NCI-H1436 (cell line): ENCODE measurements at regions not wholly inside any gene's neighbourhood (a gene's known extent, or its start where the extent isn't known, plus 50 kb on each side); places are given as distances from the start of the nearest gene placed in this dataset.
"Not testable (repeated sequence)": the region's sequence is repeated elsewhere in the genome, so short reads cannot be mapped to it uniquely, and the experiment has no call there.

Experiments used
- DNase-seq: peaks from one replicate; lab custom pipeline; 2025; lab: John Stamatoyannopoulos, UW

GRCh38 chr4:124426279-124426678, 286.3 kb downstream of the ANKRD50 start:
- DNase-seq, result no peak

GRCh38 chr4:124427095-124427767, 285.3 kb downstream of the ANKRD50 start:
- no peak for DNase-seq

- DNase-seq, result no peak
Measured at GRCh38 chr4:124428648-124429047, 283.9 kb downstream of the ANKRD50 start.

- DNase-seq, result no peak
Measured at GRCh38 chr4:124429746-124430250, 282.7 kb downstream of the ANKRD50 start.

- DNase-seq, result no peak
Measured at GRCh38 chr4:124431653-124432192, 280.8 kb downstream of the ANKRD50 start.

GRCh38 chr4:124432500-124432899, 280.0 kb downstream of the ANKRD50 start:
- no peak for DNase-seq

- DNase-seq, result no peak
Measured at GRCh38 chr4:124433044-124433443, 279.5 kb downstream of the ANKRD50 start.

GRCh38 chr4:124433500-124433899, 279.0 kb downstream of the ANKRD50 start:
- no peak for DNase-seq

- no peak for DNase-seq
Measured at GRCh38 chr4:124435274-124435950, 277.1 kb downstream of the ANKRD50 start.

- no peak for DNase-seq
Measured at GRCh38 chr4:124437853-124438495, 274.6 kb downstream of the ANKRD50 start.

- no peak for DNase-seq
Measured at GRCh38 chr4:124445071-124445470, 267.5 kb downstream of the ANKRD50 start.

- DNase-seq, result no peak
Measured at GRCh38 chr4:124449881-124450280, 262.7 kb downstream of the ANKRD50 start.

GRCh38 chr4:124450851-124451250, 261.7 kb downstream of the ANKRD50 start:
- no peak for DNase-seq

GRCh38 chr4:124454772-124455270, 257.7 kb downstream of the ANKRD50 start:
- no peak for DNase-seq

- no peak for DNase-seq
Measured at GRCh38 chr4:124455671-124456070, 256.9 kb downstream of the ANKRD50 start.

- no peak for DNase-seq
Measured at GRCh38 chr4:124459196-124459940, 253.2 kb downstream of the ANKRD50 start.

- no peak for DNase-seq
Measured at GRCh38 chr4:124459941-124460310, 252.6 kb downstream of the ANKRD50 start.

GRCh38 chr4:124461592-124461991, 250.9 kb downstream of the ANKRD50 start:
- not testable (repeated sequence) for DNase-seq

- DNase-seq, result no peak
Measured at GRCh38 chr4:124462954-124463828, 249.3 kb downstream of the ANKRD50 start.

GRCh38 chr4:124464836-124465235, 247.7 kb downstream of the ANKRD50 start:
- DNase-seq, result no peak

GRCh38 chr4:124468360-124468759, 244.2 kb downstream of the ANKRD50 start:
- no peak for DNase-seq
